SJCRH30 (cell line): ENCODE measurements at regions not wholly inside any gene's neighbourhood (a gene's known extent, or its start where the extent isn't known, plus 50 kb on each side); places are given as distances from the start of the nearest gene placed in this dataset.

Source experiments
- DNase-seq, 2 experiments: peaks; one replicate each; pipeline ENCODE4 v3.0.0-alpha.2; 2015 to 2020
- H3K27ac ChIP-seq: fragments of 250-450 bp; sonication (Bioruptor Pico); 2 replicates; pipeline ENCODE4 v1.5.1; 2020; ENCODE audit warnings: mild to moderate bottlenecking, moderate library complexity
- H3K27me3 ChIP-seq: fragments of 250-450 bp; sonication (Bioruptor Pico); 2 replicates; pipeline ENCODE4 v1.5.1; 2020; ENCODE audit warnings: mild to moderate bottlenecking, moderate library complexity
- H3K36me3 ChIP-seq: fragments of 250-450 bp; sonication (Bioruptor Pico); 2 replicates; pipeline ENCODE4 v1.5.1; 2020; ENCODE audit warnings: mild to moderate bottlenecking, moderate library complexity
- H3K4me1 ChIP-seq: fragments of 250-450 bp; sonication (Bioruptor Pico); 2 replicates; pipeline ENCODE4 v1.5.1; 2020; ENCODE audit warnings: mild to moderate bottlenecking, moderate library complexity
- H3K4me3 ChIP-seq: fragments of 250-450 bp; sonication (Bioruptor Pico); 2 replicates; pipeline ENCODE4 v1.5.1; 2020; ENCODE audit warnings: mild to moderate bottlenecking, moderate library complexity
- H3K9me3 ChIP-seq: fragments of 250-450 bp; sonication (Bioruptor Pico); replicated peaks from 2 replicates; pipeline ENCODE4 v1.5.1; 2020; ENCODE audit warnings: mild to moderate bottlenecking, moderate library complexity

GRCh38 chr19:30790056-30790680 is 418.0 kb downstream of the ZNF536 start:
- no peaks in the 10 kb centered on the region for H3K4me1 ChIP-seq
- no peaks in the 10 kb centered on the region for H3K27me3 ChIP-seq
- DNase-seq: no peak
- H3K36me3 ChIP-seq: no peaks in the 10 kb centered on the region
- no peaks in the 10 kb centered on the region; the same call in 1 of the 2 replicates for H3K9me3 ChIP-seq
- no peak overlapping the region for H3K27ac ChIP-seq
- no peak overlapping the region for H3K4me3 ChIP-seq

- no peak overlapping the region for H3K4me3 ChIP-seq
- no peaks in the 10 kb centered on the region for H3K4me1 ChIP-seq
- no peaks in the 10 kb centered on the region for H3K36me3 ChIP-seq
- no peaks in the 10 kb centered on the region; the same call in 1 of the 2 replicates for H3K9me3 ChIP-seq
- no peak overlapping the region for H3K27ac ChIP-seq
- no peak for DNase-seq
- no peaks in the 10 kb centered on the region for H3K27me3 ChIP-seq
Measured at GRCh38 chr19:30788105-30788765, 416.1 kb downstream of the ZNF536 start.

- peak in 1 of 2 experiments; percentile 43 for DNase-seq
- no peaks in the 10 kb centered on the region for H3K36me3 ChIP-seq
- no peak overlapping the region for H3K4me3 ChIP-seq
- H3K4me1 ChIP-seq: no peaks in the 10 kb centered on the region
- no peak overlapping the region for H3K27ac ChIP-seq
- H3K9me3 ChIP-seq: no peaks in the 10 kb centered on the region; the same call in 1 of the 2 replicates
- no peaks in the 10 kb centered on the region for H3K27me3 ChIP-seq
Measured at GRCh38 chr19:30785458-30786137, 413.4 kb downstream of the ZNF536 start.

- DNase-seq: peak; percentile 74 to 92
- H3K4me1 ChIP-seq: no peaks in the 10 kb centered on the region
- no peak overlapping the region for H3K4me3 ChIP-seq
- no peaks in the 10 kb centered on the region; the same call in 1 of the 2 replicates for H3K9me3 ChIP-seq
- H3K27me3 ChIP-seq: no peaks in the 10 kb centered on the region
- no peak overlapping the region for H3K27ac ChIP-seq
- H3K36me3 ChIP-seq: no peaks in the 10 kb centered on the region
Measured at GRCh38 chr19:30784850-30785457, 412.8 kb downstream of the ZNF536 start.

GRCh38 chr19:30783936-30784335 is 411.8 kb downstream of the ZNF536 start:
- Histone ChIP-seq H3K4me1 (no peaks in the 10 kb centered on the region), H3K9me3 (no peaks in the 10 kb centered on the region), H3K27ac (no peak overlapping the region), H3K27me3 (no peaks in the 10 kb centered on the region), H3K4me3 (no peak overlapping the region), H3K36me3 (no peaks in the 10 kb centered on the region)
- no peak for DNase-seq

GRCh38 chr19:30783212-30783611 is 411.0 kb downstream of the ZNF536 start:
- H3K4me1 ChIP-seq: no peaks in the 10 kb centered on the region
- no peaks in the 10 kb centered on the region for H3K9me3 ChIP-seq
- H3K36me3 ChIP-seq: no peaks in the 10 kb centered on the region
- no peak overlapping the region for H3K27ac ChIP-seq
- H3K4me3 ChIP-seq: no peak overlapping the region
- no peak for DNase-seq
- H3K27me3 ChIP-seq: no peaks in the 10 kb centered on the region

- no peaks in the 10 kb centered on the region for H3K4me1 ChIP-seq
- no peak overlapping the region for H3K4me3 ChIP-seq
- H3K27me3 ChIP-seq: no peaks in the 10 kb centered on the region
- H3K36me3 ChIP-seq: no peaks in the 10 kb centered on the region
- no peak overlapping the region for H3K27ac ChIP-seq
- DNase-seq: no peak
- no peaks in the 10 kb centered on the region for H3K9me3 ChIP-seq
Measured at GRCh38 chr19:30781519-30781918, 409.3 kb downstream of the ZNF536 start.

- no peak overlapping the region for H3K27ac ChIP-seq
Measured at GRCh38 chr19:30781047-30781446, 408.9 kb downstream of the ZNF536 start.

GRCh38 chr19:30780456-30780855 is 408.3 kb downstream of the ZNF536 start:
- no peak for DNase-seq
- H3K9me3 ChIP-seq: no peaks in the 10 kb centered on the region
- H3K27ac ChIP-seq: no peak overlapping the region
- H3K4me1 ChIP-seq: no peaks in the 10 kb centered on the region
- no peaks in the 10 kb centered on the region for H3K36me3 ChIP-seq
- no peak overlapping the region for H3K4me3 ChIP-seq
- no peaks in the 10 kb centered on the region for H3K27me3 ChIP-seq

More at GRCh38 chr19:30781047-30781446, 408.9 kb downstream of the ZNF536 start:
- Histone ChIP-seq H3K36me3 (no peaks in the 10 kb centered on the region), H3K27me3 (no peaks in the 10 kb centered on the region), H3K4me3 (no peak overlapping the region), H3K9me3 (no peaks in the 10 kb centered on the region), H3K4me1 (no peaks in the 10 kb centered on the region)
- no peak for DNase-seq

- Histone ChIP-seq H3K4me1 (no peaks in the 10 kb centered on the region), H3K9me3 (no peaks in the 10 kb centered on the region), H3K36me3 (no peaks in the 10 kb centered on the region), H3K27me3 (no peaks in the 10 kb centered on the region), H3K4me3 (no peak overlapping the region), H3K27ac (no peak overlapping the region)
- DNase-seq: no peak
Measured at GRCh38 chr19:30780032-30780431, 407.8 kb downstream of the ZNF536 start.

- no peaks in the 10 kb centered on the region for H3K4me1 ChIP-seq
- no peak overlapping the region for H3K4me3 ChIP-seq
- H3K36me3 ChIP-seq: no peaks in the 10 kb centered on the region
- H3K27ac ChIP-seq: no peak overlapping the region
- DNase-seq: no peak
- no peaks in the 10 kb centered on the region for H3K9me3 ChIP-seq
- no peaks in the 10 kb centered on the region for H3K27me3 ChIP-seq
Measured at GRCh38 chr19:30778961-30779715, 407.0 kb downstream of the ZNF536 start.

GRCh38 chr19:30778061-30778460 is 405.9 kb downstream of the ZNF536 start:
- Histone ChIP-seq H3K4me3 (no peak overlapping the region), H3K9me3 (no peaks in the 10 kb centered on the region; the same call in 1 of the 2 replicates), H3K27ac (no peak overlapping the region), H3K36me3 (no peaks in the 10 kb centered on the region), H3K27me3 (no peaks in the 10 kb centered on the region), H3K4me1 (no peaks in the 10 kb centered on the region)
- no peak for DNase-seq

- H3K27me3 ChIP-seq: no peaks in the 10 kb centered on the region
- H3K36me3 ChIP-seq: no peaks in the 10 kb centered on the region
- peaks cover 4% of the 10 kb centered on the region; the same call in 1 of the 2 replicates for H3K9me3 ChIP-seq
- no peaks in the 10 kb centered on the region for H3K4me1 ChIP-seq
- no peak overlapping the region for H3K4me3 ChIP-seq
- DNase-seq: no peak
- no peak overlapping the region for H3K27ac ChIP-seq
Measured at GRCh38 chr19:30775956-30776355, 403.8 kb downstream of the ZNF536 start.

GRCh38 chr19:30774252-30774766 is 402.1 kb downstream of the ZNF536 start:
- no peak overlapping the region for H3K27ac ChIP-seq
- H3K4me1 ChIP-seq: no peaks in the 10 kb centered on the region
- no peak for DNase-seq

More at GRCh38 chr19:30774252-30774766, 402.1 kb downstream of the ZNF536 start:
- Histone ChIP-seq H3K36me3 (no peaks in the 10 kb centered on the region), H3K9me3 (peaks cover 4% of the 10 kb centered on the region; the same call in 1 of the 2 replicates), H3K27me3 (no peaks in the 10 kb centered on the region), H3K4me3 (no peak overlapping the region)
